ENCODE measurements at regions not wholly inside any gene's neighbourhood (a gene's known extent, or its start where the extent isn't known, plus 50 kb on each side); places are given as distances from the start of the nearest gene placed in this dataset.

DNA sequence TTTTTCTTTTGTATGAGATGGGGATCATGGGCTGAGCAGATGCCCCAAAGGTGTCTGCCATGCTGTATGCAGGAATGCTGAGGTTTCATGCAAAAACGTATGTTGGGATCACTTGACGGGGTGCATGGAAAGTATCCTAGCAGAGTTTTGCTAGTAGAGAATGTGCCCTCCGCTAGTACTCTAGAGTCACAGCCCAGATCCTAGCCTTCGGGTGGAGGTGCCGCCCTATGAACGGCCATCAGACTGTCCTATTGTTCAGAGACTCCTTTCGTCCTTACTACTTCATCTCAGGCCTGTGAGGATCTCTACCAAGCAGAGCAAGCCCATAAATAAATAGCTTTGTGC is 69.6 kb upstream of the SPATA31E1 start:
- Mint-ChIP-seq H3K4me3 (ENCODE audit: unreplicated experiment) (no peak overlapping the region), H3K36me3 (ENCODE audit: insufficient read depth, unreplicated experiment) (no peaks in the 10 kb centered on the region), H3K27ac (ENCODE audit: low read depth, unreplicated experiment) (no peak overlapping the region), H3K9me3 (ENCODE audit: unreplicated experiment) (peaks cover 1% of the 10 kb centered on the region), H3K4me1 (ENCODE audit: insufficient read depth, unreplicated experiment) (no peaks in the 10 kb centered on the region), H3K27me3 (ENCODE audit: insufficient read depth, unreplicated experiment) (no peaks in the 10 kb centered on the region)
- ChIA-PET CTCF (interaction anchor here (0.6 to 5.5 kb wide), 19 partner anchors 9 to 561 kb away, joined by 3 to 100 read pairs (median 4); partner anchors contain the start of gene CTSL), POLR2A (interaction anchor here (0.9 to 2.1 kb wide), 3 partner anchors 9 to 128 kb away, joined by 3 to 7 read pairs (median 5); no protein-coding TSS in a partner anchor)
- BruUV-seq (replicated peaks), result no TSS peak
- intact Hi-C loops (cut with micrococcal nuclease), result loop anchor here (1.0 kb wide), 1 partner anchor 476 kb away; no protein-coding TSS in a partner anchor
- no peak for TF ChIP-seq CTCF (IDR thresholded peaks at IDR 0.05; ENCODE audit: unreplicated experiment)
- no peak for DNase-seq (ENCODE audit: unreplicated experiment)

DNA sequence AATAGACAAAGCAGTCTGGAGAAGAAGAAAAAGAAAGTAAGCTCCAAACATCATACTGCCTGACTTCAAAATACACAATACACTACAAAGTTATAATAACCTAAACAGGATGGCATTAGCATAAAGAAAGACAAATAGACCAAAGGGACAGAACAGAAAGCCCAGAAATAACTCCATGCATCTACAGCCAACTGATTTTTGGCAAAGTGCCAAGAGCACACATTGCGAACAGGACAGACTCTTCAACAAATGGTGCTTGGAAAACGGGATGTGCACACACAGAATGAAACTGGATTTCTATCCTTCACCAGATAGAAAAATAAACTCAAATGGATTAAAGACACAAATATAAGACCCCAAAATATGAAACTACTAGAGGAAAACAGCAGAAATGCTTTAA is 66.6 kb upstream of the SPATA31E1 start:
- H3K4me3 Mint-ChIP-seq (ENCODE audit: unreplicated experiment), result no peak overlapping the region
- no peaks in the 10 kb centered on the region for H3K27me3 Mint-ChIP-seq (ENCODE audit: insufficient read depth, unreplicated experiment)
- BruUV-seq (replicated peaks), result no TSS peak
- peak; percentile 28 for DNase-seq (ENCODE audit: unreplicated experiment)
- ChIA-PET CTCF (interaction anchor here (0.7 to 3.6 kb wide), 5 partner anchors 10 to 153 kb away, joined by 3 to 29 read pairs (median 4); no protein-coding TSS in a partner anchor), POLR2A (interaction anchor here (1.3 kb wide), 1 partner anchor 13 kb away, joined by 3 read pairs; no protein-coding TSS in a partner anchor)
- H3K4me1 Mint-ChIP-seq (ENCODE audit: insufficient read depth, unreplicated experiment), result no peaks in the 10 kb centered on the region
- intact Hi-C loops (cut with micrococcal nuclease), result no loop called here
- H3K27ac Mint-ChIP-seq (ENCODE audit: low read depth, unreplicated experiment), result no peak overlapping the region
- H3K9me3 Mint-ChIP-seq (ENCODE audit: unreplicated experiment), result no peaks in the 10 kb centered on the region
- H3K36me3 Mint-ChIP-seq (ENCODE audit: insufficient read depth, unreplicated experiment), result no peaks in the 10 kb centered on the region
- TF ChIP-seq CTCF (IDR thresholded peaks at IDR 0.05; ENCODE audit: unreplicated experiment), result no peak

- POLR2A ChIA-PET, result interaction anchor here (1.6 kb wide), 1 partner anchor 92 kb away, joined by 4 read pairs; the partner anchor contains the start of gene CTSL
- no peak for TF ChIP-seq CTCF (IDR thresholded peaks at IDR 0.05; ENCODE audit: unreplicated experiment)
- H3K27me3 Mint-ChIP-seq (ENCODE audit: insufficient read depth, unreplicated experiment), result no peaks in the 10 kb centered on the region
- intact Hi-C loops (cut with micrococcal nuclease), result no loop called here
- no TSS peak for BruUV-seq (replicated peaks)
- H3K27ac Mint-ChIP-seq (ENCODE audit: low read depth, unreplicated experiment), result no peak overlapping the region
- no peaks in the 10 kb centered on the region for H3K36me3 Mint-ChIP-seq (ENCODE audit: insufficient read depth, unreplicated experiment)
- DNase-seq (ENCODE audit: unreplicated experiment), result peak; percentile 27
- H3K4me1 Mint-ChIP-seq (ENCODE audit: insufficient read depth, unreplicated experiment), result no peaks in the 10 kb centered on the region
- no peaks in the 10 kb centered on the region for H3K9me3 Mint-ChIP-seq (ENCODE audit: unreplicated experiment)
- H3K4me3 Mint-ChIP-seq (ENCODE audit: unreplicated experiment), result no peak overlapping the region
- CTCF ChIA-PET, result interaction anchor here (0.6 to 3.6 kb wide), 4 partner anchors 25 to 216 kb away, joined by 3 to 29 read pairs (median 4); partner anchors contain the start of gene CDK20
Observed at GRCh38 chr9:87818308-87818707, 64.4 kb upstream of the SPATA31E1 start.

DNA sequence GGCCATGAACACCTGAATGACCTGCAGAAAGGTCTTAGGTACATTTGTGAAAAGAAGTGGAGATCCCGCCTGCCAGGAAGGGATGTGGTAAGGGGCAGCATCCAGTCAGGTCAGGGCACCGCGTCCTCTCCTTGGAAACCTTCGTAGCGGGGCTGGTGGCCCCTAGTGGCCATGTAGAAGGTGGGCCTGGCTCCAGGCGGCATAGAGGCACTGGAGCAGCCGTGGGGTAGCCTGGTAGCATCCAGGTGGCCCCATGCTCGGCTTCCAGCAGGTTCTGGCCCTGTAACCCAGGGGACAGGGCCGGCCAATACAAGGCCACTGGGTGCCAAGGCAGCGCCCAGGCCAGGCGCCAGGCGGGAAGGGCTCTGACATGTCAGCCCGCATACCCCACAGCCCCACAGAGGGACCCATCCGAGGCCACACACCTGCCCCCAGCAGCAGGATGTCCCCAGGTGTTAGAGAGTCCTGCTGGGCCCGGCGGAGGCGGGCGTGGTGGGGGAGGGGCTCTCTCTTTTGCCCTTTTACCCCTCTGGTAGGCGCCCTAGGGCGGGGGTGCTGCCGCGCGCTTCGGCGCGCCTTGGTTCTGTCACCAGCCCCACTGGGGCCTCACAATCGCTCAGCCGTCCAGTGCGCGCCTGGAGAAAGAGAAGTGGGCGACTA is 58.3 kb upstream of the SPATA31E1 start:
- intact Hi-C loops (cut with micrococcal nuclease), result no loop called here
- no peak for DNase-seq (ENCODE audit: unreplicated experiment)
- CTCF ChIA-PET, result no interaction called here
- H3K9me3 Mint-ChIP-seq (ENCODE audit: unreplicated experiment), result no peaks in the 10 kb centered on the region
- TF ChIP-seq CTCF (IDR thresholded peaks at IDR 0.05; ENCODE audit: unreplicated experiment), result no peak
- no peaks in the 10 kb centered on the region for H3K27me3 Mint-ChIP-seq (ENCODE audit: insufficient read depth, unreplicated experiment)
- H3K4me1 Mint-ChIP-seq (ENCODE audit: insufficient read depth, unreplicated experiment), result no peaks in the 10 kb centered on the region
- POLR2A ChIA-PET, result no interaction called here
- H3K27ac Mint-ChIP-seq (ENCODE audit: low read depth, unreplicated experiment), result no peak overlapping the region
- no peak overlapping the region for H3K4me3 Mint-ChIP-seq (ENCODE audit: unreplicated experiment)
- no TSS peak for BruUV-seq (replicated peaks)
- H3K36me3 Mint-ChIP-seq (ENCODE audit: insufficient read depth, unreplicated experiment), result no peaks in the 10 kb centered on the region
